HFF-Myc (cell line): ENCODE measurements at regions not wholly inside any gene's neighbourhood (a gene's known extent, or its start where the extent isn't known, plus 50 kb on each side); places are given as distances from the start of the nearest gene placed in this dataset.

ENCODE experiments used
- DNase-seq: peaks from one replicate; pipeline ENCODE4 v3.0.0-alpha.2; 2011; ENCODE audit warnings: low read depth; ENCODE audit errors: extremely low read depth
- H3K4me3 ChIP-seq: replicated peaks from 2 replicates; pipeline ENCODE4 v1.5.1; 2011; ENCODE audit warnings: low read depth, mild to moderate bottlenecking, control low read depth, low read length
- TF ChIP-seq, protein P1 (sequence below): IDR thresholded peaks from 2 replicates; pipeline ENCODE4 v1.5.1; 2012; ENCODE audit warnings: mild to moderate bottlenecking, low read depth, low read length, control low read depth; ENCODE audit errors: missing control alignments

DNA sequence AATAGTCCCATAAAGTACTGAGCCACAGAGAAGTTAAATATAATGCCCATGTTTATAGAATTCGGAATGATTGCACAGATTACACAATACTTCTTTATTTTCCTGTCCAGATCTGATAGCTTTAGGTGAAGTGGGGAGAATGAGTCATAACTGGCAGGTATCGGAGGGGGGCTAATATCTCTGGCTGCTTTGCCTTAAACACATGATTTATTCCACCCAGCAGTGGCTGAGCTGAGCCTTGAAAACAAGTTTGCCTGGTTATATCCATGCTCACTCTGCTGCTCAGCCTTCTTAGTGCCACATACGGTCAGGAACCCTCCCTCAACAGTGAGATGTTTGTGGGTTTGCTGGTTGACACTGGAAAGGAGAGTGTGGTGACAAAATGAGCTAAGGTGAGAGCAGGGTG, 119.7 kb upstream of the ZNF648 start:
- TF ChIP-seq, protein P1, sequence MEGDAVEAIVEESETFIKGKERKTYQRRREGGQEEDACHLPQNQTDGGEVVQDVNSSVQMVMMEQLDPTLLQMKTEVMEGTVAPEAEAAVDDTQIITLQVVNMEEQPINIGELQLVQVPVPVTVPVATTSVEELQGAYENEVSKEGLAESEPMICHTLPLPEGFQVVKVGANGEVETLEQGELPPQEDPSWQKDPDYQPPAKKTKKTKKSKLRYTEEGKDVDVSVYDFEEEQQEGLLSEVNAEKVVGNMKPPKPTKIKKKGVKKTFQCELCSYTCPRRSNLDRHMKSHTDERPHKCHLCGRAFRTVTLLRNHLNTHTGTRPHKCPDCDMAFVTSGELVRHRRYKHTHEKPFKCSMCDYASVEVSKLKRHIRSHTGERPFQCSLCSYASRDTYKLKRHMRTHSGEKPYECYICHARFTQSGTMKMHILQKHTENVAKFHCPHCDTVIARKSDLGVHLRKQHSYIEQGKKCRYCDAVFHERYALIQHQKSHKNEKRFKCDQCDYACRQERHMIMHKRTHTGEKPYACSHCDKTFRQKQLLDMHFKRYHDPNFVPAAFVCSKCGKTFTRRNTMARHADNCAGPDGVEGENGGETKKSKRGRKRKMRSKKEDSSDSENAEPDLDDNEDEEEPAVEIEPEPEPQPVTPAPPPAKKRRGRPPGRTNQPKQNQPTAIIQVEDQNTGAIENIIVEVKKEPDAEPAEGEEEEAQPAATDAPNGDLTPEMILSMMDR: no peak
- H3K4me3 ChIP-seq: no peak overlapping the region
- DNase-seq: no peak

DNA sequence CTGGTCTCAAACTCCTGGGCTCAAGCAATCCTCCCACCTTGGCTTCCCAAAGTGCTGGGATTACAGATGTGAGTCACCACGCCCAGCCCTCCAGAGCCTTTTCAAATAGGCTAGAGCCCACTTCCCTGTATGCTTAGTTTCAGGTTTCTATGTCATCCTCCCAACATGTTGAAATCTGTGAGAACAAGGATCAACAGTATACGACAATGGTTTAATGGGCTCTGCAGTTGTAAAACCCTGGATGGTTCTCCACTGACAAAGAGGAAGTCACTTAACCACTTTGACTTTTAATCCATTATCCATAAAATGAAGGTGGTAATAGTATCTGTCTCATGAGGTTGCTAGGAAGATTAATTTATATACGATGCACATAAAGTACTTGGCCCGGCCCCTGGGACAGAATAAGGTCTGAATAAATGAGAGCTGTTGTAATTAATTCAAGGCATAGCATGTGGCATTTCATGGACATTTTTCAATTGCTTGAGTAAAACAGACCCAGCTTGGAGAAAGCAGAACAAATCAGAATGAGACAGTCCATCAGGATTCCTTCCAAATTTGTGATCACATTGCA, 113.9 kb upstream of the ZNF648 start:
- DNase-seq: no peak
- TF ChIP-seq, protein P1: no peak
- no peak overlapping the region for H3K4me3 ChIP-seq

DNA sequence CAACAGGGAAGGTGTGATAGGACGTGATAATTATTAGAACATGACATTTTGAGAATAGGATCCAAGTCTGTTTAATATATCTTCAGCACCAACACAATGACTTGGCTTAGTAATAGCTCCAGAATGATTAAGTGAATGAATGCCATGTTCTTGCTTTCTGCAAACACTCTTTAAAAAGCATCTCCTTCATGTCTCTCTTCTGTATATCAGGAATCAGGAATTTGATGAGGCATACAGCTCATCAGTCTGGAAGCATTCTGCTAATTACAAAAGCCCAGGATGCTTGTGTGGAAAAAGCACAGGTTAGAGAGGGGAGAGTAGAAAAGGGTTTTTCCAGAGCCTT, 113.0 kb upstream of the ZNF648 start:
- H3K4me3 ChIP-seq: no peak overlapping the region
- TF ChIP-seq, protein P1: no peak
- no peak for DNase-seq

DNA sequence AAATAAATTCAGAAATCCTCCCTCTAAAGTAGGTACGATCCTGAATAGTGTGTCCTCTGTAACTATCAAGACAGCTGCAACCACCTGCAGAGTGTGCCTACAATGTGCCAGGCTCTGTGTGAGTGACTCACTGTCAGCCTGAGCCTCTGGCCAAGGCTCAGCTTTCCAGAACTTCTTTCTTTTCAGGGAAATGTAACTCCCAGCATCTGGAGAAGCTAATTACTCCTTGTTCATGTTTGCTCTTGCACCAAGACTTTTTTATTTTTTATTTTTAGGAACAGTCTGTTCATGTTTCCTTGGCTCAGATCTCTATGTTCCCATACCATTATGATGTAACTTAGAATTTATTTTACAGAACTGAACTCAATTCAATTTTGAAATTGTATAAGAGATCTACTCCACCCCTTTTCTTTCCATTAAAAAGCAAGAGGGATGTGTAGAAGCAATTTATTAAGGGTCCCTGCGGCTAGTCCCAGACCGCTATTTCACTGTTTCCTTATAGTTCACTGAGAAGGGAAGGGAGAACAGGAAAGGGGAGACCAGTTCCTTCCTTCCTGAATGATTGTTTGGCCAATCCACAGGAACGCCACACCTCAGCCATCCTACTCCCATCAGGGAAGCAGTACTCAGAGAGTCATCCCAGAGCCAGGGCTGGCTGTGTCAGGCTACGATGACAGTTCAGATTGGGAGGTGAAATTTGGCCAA, 112.4 kb upstream of the ZNF648 start:
- TF ChIP-seq, protein P1: no peak
- DNase-seq: no peak
- no peak overlapping the region for H3K4me3 ChIP-seq

DNA sequence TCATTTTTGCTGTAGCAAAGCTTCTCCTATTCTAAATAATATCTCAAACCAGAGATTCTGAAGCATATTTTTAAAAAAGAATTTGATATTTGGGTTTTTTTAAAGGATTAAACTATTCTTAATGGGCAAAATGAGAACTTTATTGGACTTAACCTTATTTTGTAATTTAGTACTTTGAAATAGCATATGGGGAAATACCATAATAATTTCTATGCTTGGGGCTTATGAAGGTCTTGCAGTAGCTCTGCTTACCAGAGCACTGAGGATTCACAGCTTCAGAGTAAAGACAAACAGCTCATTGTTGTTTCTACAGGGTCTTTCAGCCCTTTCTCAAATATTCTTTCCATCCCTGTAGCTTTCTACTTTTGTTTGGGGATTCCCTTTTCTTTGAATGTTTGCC, 111.2 kb upstream of the ZNF648 start:
- DNase-seq: no peak
- H3K4me3 ChIP-seq: no peak overlapping the region
- TF ChIP-seq, protein P1: no peak

DNA sequence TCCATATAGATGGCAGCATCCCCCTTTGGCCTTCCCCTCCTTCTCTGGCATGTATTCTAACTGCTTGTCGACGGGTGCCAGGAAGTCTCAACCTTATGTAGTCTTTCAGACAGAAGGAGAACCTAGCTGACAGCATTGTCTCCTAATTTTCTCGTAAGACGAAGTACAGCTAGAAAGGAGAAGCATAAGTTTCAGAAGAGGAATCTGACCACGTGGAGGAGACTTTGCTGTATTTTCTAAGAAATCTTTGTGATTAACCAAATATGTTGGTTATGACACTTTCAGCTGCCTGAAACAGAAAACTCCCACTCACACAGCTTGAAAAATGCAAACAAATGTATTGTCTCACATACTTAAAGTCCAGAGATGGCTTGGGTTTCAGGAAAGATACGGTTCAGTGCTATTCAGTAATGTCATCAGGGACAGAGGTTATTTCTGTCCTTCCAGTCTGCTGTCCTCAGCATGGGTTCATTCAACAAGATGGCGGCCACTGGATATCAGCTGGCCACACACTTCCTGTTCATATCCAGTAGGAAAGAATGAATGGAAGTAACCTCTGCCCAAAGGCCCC, 109.5 kb upstream of the ZNF648 start:
- TF ChIP-seq, protein P1: no peak
- DNase-seq: no peak

More for the DNA sequence above, 109.5 kb upstream of the ZNF648 start:
- H3K4me3 ChIP-seq: no peak overlapping the region
